PFSK-1 (cell line): ENCODE measurements at regions not wholly inside any gene's neighbourhood (a gene's known extent, or its start where the extent isn't known, plus 50 kb on each side); places are given as distances from the start of the nearest gene placed in this dataset.

Source experiments
- FOXP2 ChIP-seq: optimal IDR thresholded peaks from 2 replicates; pipeline ENCODE3; 2011; ENCODE audit warnings: borderline replicate concordance, control low read depth, inconsistent platforms; ENCODE audit not compliant: insufficient read depth; ENCODE audit errors: extremely low read length, extremely low read depth
- POLR2AphosphoS5 ChIP-seq: IDR thresholded peaks from 2 replicates; pipeline ENCODE4 v1.6.1; 2012; ENCODE audit warnings: low read depth, mild to moderate bottlenecking, control low read depth, low read length, moderate library complexity
- REST ChIP-seq, 2 experiments: IDR thresholded peaks; 2 replicates each; pipeline versions ENCODE4 v1.6.1 to v1.8.0; 2011 to 2012; ENCODE audit warnings: low read depth in 2 of 2, low read length in 2 of 2, control low read depth in 1 of 2, inconsistent platforms in 1 of 2, mild to moderate bottlenecking in 1 of 2, moderate library complexity in 1 of 2; ENCODE audit not compliant: insufficient read depth in 1 of 2
- SIN3A ChIP-seq: IDR thresholded peaks from 2 replicates; pipeline ENCODE4 v1.6.1; 2012; ENCODE audit warnings: mild to moderate bottlenecking, low read length, moderate library complexity, borderline replicate concordance; ENCODE audit not compliant: insufficient read depth
- TAF1 ChIP-seq: IDR thresholded peaks from 2 replicates; pipeline ENCODE4 v1.6.1; 2012; ENCODE audit warnings: low read length, control low read depth, borderline replicate concordance; ENCODE audit not compliant: insufficient read depth

GRCh38 chr5:30156156-30156555 is 1037.3 kb upstream of the CDH6 start:
- TF ChIP-seq SIN3A = no peak
- no peak for TF ChIP-seq REST (IDR thresholded peaks at IDR 0.05; ENCODE audit: insufficient read depth in 1 of 2, low read depth in 2 of 2, low read length in 2 of 2)
- TF ChIP-seq TAF1 = no peak
- TF ChIP-seq FOXP2 = no peak
- no peak for TF ChIP-seq POLR2AphosphoS5

- no peak for TF ChIP-seq SIN3A
- no peak for TF ChIP-seq POLR2AphosphoS5
- TF ChIP-seq FOXP2 = no peak
- TF ChIP-seq TAF1 = no peak
- TF ChIP-seq REST (IDR thresholded peaks at IDR 0.05; ENCODE audit: insufficient read depth in 1 of 2, low read depth in 2 of 2, low read length in 2 of 2) = no peak
Observed at GRCh38 chr5:30152431-30152830, 1041.1 kb upstream of the CDH6 start.

- TF ChIP-seq FOXP2 (no peak), REST (IDR thresholded peaks at IDR 0.05; ENCODE audit: insufficient read depth in 1 of 2, low read depth in 2 of 2, low read length in 2 of 2) (no peak), POLR2AphosphoS5 (no peak), SIN3A (no peak), TAF1 (no peak)
Observed at GRCh38 chr5:30150231-30150630, 1043.3 kb upstream of the CDH6 start.

- TF ChIP-seq REST (IDR thresholded peaks at IDR 0.05; ENCODE audit: insufficient read depth in 1 of 2, low read depth in 2 of 2, low read length in 2 of 2) (no peak), TAF1 (no peak), SIN3A (no peak), FOXP2 (no peak), POLR2AphosphoS5 (no peak)
Observed at GRCh38 chr5:30149526-30149925, 1044.0 kb upstream of the CDH6 start.

- TF ChIP-seq POLR2AphosphoS5 (no peak), SIN3A (no peak), FOXP2 (no peak), REST (IDR thresholded peaks at IDR 0.05; ENCODE audit: insufficient read depth in 1 of 2, low read depth in 2 of 2, low read length in 2 of 2) (no peak), TAF1 (no peak)
Observed at GRCh38 chr5:30147976-30148375, 1045.5 kb upstream of the CDH6 start.
